Muscle of leg (tissue), 3 donors: ENCODE measurements at regions not wholly inside any gene's neighbourhood (a gene's known extent, or its start where the extent isn't known, plus 50 kb on each side); places are given as distances from the start of the nearest gene placed in this dataset.

Experiments used
- DNase-seq: peaks from one replicate; pipeline ENCODE4 v3.0.0; 2013
- H3K27ac ChIP-seq: one replicate; pipeline ENCODE4 v1.5.1; 2013; ENCODE audit warnings: mild to moderate bottlenecking, low read length, control low read depth
- H3K27me3 ChIP-seq: one replicate; pipeline ENCODE4 v1.6.1; 2013; ENCODE audit warnings: low read length; ENCODE audit not compliant: control insufficient read depth, insufficient read depth
- H3K36me3 ChIP-seq: one replicate; pipeline ENCODE4 v1.6.1; 2013; ENCODE audit warnings: low read length; ENCODE audit not compliant: control insufficient read depth, insufficient read depth
- H3K4me1 ChIP-seq: one replicate; pipeline ENCODE4 v1.6.1; 2013; ENCODE audit warnings: low read length; ENCODE audit not compliant: control insufficient read depth, insufficient read depth
- H3K4me3 ChIP-seq: one replicate; pipeline ENCODE4 v1.5.1; 2013; ENCODE audit warnings: low read length, control low read depth
- H3K9me3 ChIP-seq: replicated peaks from 2 replicates; pipeline ENCODE4 v1.6.1; 2013; ENCODE audit warnings: low read depth, low read length; ENCODE audit not compliant: control insufficient read depth
- WGBS: methylation state at CpG from one replicate; pipeline ENCODE4 v1.1.5; 2013; ENCODE audit warnings: missing lambda C conversion rate; ENCODE audit not compliant: insufficient coverage; 5-methylcytosine and 5-hydroxymethylcytosine counted together

DNA sequence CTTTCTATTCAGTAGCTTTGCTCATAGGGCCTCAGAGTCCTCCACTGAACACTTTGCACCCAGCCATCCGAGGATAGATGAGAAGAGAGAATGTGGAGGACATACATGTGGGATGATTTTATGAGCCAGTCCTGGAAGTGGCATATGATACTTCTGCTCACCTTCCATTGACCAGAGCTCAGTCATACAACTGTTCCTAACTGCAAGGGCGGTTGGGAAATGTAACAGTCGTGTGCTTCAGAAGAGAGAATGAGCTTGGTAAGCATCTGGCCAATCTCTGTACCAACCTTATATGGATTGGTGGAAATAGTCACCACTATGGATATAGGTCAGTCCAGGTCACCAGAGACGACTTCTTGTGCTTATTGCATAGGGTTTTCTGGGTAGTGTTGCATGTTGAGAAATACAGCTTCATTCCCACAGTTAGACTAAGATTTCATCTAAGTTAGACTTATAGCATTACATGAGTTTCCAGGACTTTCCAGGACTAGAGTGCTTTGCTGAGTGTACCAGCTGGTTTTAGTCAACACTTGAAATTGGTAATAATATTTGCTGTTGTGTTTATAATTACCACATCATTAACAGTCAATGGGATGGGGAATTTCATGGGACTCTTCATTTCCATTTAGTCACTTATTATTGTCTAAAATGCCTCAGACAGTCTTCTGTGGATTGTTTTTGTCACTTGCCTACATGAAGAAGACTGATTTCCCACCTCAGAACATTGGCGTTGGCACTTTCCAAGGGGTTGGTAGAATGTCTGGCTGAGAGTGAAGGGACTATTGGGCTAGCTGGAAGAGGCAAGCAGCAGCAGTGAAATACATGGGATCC is 214.5 kb upstream of the ROPN1 start:
- DNase-seq = no peak
- Histone ChIP-seq H3K9me3 (no peaks in the 10 kb centered on the region), H3K27me3 (no peaks in the 10 kb centered on the region), H3K36me3 (no peaks in the 10 kb centered on the region), H3K27ac (no peak overlapping the region), H3K4me1 (peaks cover 6% of the 10 kb centered on the region), H3K4me3 (no peak overlapping the region)
- WGBS = no CpG with 5 or more reads among the region's 5 CpGs

DNA sequence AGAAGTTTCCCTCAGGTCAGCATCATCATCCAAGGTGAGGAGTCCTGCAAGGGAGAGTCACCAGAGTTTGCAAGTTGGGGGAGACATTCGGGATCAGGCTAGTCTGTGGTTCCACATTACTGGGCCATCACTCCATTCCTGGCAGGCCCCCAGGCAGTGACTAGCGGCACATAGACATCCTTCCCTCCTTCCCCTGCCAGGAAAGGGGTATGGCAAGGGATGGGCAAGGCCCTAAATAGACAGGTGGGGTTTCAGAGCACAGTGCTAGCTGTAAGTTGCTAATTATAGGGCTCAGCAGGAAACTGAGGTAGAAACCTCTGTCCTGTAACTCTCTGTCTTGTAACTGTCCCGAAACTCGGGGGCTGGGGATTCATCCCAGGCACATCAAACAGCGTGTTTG is 215.2 kb upstream of the ROPN1 start:
- no peak overlapping the region for H3K27ac ChIP-seq
- H3K27me3 ChIP-seq = no peaks in the 10 kb centered on the region
- no peak overlapping the region for H3K4me3 ChIP-seq
- no CpG with 5 or more reads among the region's 5 CpGs for WGBS
- no peak for DNase-seq
- no peaks in the 10 kb centered on the region for H3K36me3 ChIP-seq
- H3K4me1 ChIP-seq = peaks cover 6% of the 10 kb centered on the region
- H3K9me3 ChIP-seq = no peaks in the 10 kb centered on the region

DNA sequence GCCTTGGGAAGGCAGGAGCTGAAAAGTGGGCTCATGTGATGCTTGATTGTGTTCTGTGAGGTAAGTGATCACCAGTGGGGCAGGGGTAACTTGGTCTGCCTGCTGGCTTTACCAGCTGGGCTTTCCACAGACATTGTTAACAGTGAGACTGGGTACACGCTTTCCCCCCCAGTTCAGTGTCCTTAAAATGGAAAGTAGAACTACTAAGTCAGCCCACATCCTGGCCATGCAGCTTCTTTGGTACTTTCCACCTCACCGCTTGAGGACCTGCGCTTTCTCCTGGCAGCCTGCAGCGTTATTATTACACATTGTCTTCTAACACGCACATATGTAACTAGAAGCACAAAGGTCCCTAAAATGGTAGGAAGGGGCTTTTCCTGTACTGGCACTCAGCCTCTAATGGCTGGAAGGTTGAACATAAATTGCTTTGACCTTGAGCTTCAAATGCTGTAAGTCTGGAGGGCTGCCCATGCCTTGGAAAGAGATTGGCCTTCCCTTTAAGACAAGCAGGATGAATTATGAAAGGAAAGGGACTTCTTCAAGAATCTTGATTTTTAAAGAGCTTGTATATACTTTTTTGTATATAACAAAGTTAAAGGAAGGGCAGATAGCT is 216.1 kb upstream of the ROPN1 start:
- Histone ChIP-seq H3K36me3 (no peaks in the 10 kb centered on the region), H3K27me3 (no peaks in the 10 kb centered on the region), H3K27ac (no peak overlapping the region), H3K4me1 (peaks cover under 1% of the 10 kb centered on the region), H3K9me3 (no peaks in the 10 kb centered on the region), H3K4me3 (no peak overlapping the region)
- 50% methylated on average over 1 of the region's 5 CpGs for WGBS
- peak; percentile 9 for DNase-seq

DNA sequence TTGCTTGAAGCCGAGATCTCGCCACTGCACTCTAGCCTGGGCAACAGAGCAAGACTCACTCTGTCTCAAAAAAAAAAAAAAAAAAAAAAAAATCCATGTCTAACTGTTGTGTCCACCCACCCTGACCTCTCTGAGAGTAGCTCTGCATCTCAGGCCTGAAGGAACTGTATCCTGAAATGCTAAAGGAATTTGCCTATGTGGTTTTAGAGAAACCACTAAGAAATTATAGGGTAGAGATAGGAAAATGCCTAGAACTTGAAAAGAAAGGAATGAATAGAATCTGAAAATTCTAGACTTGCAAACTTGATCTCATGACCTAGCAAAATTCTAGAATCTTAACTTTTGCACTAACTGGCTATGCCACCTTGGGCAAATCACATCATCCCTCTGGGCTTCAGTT is 217.5 kb upstream of the ROPN1 start:
- WGBS = no CpG with 5 or more reads among the region's 2 CpGs
- Histone ChIP-seq H3K4me1 (no peaks in the 10 kb centered on the region), H3K27me3 (no peaks in the 10 kb centered on the region), H3K27ac (no peak overlapping the region), H3K36me3 (no peaks in the 10 kb centered on the region), H3K9me3 (no peaks in the 10 kb centered on the region), H3K4me3 (no peak overlapping the region)
- DNase-seq = no peak

DNA sequence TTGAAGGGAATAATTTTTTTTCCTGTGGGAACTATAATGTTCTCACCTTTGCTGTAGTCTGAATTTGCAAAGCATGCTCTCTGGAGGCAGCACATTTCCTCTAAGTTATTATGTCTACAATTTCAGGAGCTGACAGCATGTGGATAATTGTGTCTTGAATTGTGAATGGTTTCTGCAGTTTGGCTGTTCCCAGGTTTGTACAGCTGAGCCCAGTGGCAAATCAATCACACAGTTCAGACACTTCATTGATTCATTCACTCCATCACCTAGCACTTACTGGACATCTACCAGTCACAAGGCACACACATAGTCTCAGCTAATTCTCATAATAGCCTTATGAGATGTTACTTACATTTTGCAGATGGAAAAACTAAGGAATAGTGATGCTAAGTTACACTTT is 219.0 kb upstream of the ROPN1 start:
- Histone ChIP-seq H3K4me1 (no peaks in the 10 kb centered on the region), H3K4me3 (no peak overlapping the region), H3K36me3 (no peaks in the 10 kb centered on the region), H3K9me3 (no peaks in the 10 kb centered on the region), H3K27me3 (no peaks in the 10 kb centered on the region), H3K27ac (no peak overlapping the region)
- DNase-seq = no peak

DNA sequence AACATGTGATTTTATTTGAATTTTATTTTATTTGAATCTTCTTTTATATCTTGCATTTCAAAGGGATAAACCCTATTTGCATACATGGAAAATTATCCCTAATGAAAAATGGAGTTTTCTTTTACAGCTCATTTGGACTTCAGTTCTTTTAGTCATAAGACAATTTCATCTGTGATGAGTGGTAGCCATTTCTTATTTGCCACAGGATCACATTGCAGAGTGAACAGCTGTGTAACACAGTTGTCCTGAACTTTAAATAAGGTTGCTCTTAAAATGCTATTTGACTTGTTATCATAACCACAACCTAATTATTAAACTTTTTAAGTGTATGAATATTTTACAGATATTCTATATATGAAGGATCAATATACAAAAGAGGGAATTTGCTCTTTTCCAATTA is 221.7 kb upstream of the ROPN1 start:
- H3K4me1 ChIP-seq = no peaks in the 10 kb centered on the region
- no peak overlapping the region for H3K4me3 ChIP-seq
- H3K9me3 ChIP-seq = no peaks in the 10 kb centered on the region
- DNase-seq = peak; percentile 9
- no peaks in the 10 kb centered on the region for H3K27me3 ChIP-seq
- H3K27ac ChIP-seq = no peak overlapping the region
- no peaks in the 10 kb centered on the region for H3K36me3 ChIP-seq

DNA sequence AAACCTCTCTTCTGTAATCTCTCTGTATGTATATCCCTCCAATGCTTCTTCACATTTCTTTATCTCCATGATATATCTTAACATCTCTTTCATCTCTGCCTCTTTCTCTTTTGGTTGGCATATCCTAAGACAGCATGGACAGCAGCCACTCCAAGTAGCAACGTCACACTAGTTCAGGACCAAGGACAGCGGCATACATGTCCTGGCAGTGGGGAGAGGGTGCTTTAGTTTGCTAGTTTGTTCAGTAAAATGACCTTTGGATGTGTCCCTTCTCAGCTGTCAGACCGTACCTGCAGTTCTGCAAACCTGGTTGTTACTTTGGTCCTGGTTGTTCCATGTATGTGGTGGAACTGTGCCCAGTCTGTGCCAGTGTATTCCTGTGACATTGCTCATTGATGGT is 225.6 kb upstream of the ROPN1 start:
- no peak overlapping the region for H3K4me3 ChIP-seq
- H3K36me3 ChIP-seq = no peaks in the 10 kb centered on the region
- H3K27ac ChIP-seq = no peak overlapping the region
- no peaks in the 10 kb centered on the region for H3K4me1 ChIP-seq
- H3K9me3 ChIP-seq = no peaks in the 10 kb centered on the region
- WGBS = 10% methylated on average over 3 of the region's 3 CpGs
- DNase-seq = peak; percentile 88
- H3K27me3 ChIP-seq = no peaks in the 10 kb centered on the region

DNA sequence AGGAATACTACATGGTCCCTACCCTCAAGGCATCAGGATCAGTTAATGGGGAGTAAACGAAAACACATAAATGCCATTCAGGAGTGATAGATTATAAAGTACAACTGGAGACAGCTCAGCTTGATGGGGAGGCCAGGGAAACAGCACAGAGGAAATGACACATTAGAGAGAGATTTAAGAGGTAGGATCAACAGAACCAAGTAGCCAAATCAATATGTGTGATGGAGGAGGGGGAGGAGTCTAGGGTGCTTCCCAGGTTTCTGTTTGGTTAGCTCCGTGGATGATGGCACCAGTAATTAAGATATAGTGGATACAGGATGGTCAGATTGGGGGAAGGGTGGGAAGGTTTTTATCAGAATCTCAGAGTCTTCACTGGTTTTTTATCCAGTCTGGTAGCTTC is 229.5 kb upstream of the ROPN1 start:
- Histone ChIP-seq H3K9me3 (no peaks in the 10 kb centered on the region), H3K4me3 (no peak overlapping the region), H3K4me1 (no peaks in the 10 kb centered on the region), H3K27ac (no peak overlapping the region), H3K36me3 (no peaks in the 10 kb centered on the region), H3K27me3 (no peaks in the 10 kb centered on the region)
- WGBS = 50% methylated on average over 1 of the region's 2 CpGs
- no peak for DNase-seq

DNA sequence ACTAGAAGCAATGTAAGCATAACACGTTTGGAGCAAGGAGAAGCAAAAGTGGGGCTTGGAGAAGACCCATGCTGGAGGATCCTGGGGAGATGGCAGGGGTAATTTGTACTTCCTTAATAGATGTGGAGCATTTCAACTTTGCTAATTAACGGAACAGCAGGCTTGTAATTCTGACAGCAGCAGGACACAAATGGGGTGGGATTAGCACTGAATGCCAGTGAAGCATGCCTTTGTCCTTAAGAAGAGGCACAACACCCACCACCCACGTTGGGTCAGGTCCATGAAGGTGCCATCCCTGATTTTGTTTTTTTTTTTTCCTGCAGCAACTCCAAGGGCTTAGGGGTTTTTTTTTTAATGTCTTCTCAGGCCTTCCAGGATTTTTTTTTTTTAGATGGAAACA is 231.9 kb upstream of the ROPN1 start:
- Histone ChIP-seq H3K27me3 (no peaks in the 10 kb centered on the region), H3K9me3 (peaks cover 5% of the 10 kb centered on the region), H3K36me3 (no peaks in the 10 kb centered on the region), H3K4me1 (no peaks in the 10 kb centered on the region), H3K27ac (no peak overlapping the region), H3K4me3 (no peak overlapping the region)
- 50% methylated on average over 2 of the region's 3 CpGs for WGBS
- no peak for DNase-seq

DNA sequence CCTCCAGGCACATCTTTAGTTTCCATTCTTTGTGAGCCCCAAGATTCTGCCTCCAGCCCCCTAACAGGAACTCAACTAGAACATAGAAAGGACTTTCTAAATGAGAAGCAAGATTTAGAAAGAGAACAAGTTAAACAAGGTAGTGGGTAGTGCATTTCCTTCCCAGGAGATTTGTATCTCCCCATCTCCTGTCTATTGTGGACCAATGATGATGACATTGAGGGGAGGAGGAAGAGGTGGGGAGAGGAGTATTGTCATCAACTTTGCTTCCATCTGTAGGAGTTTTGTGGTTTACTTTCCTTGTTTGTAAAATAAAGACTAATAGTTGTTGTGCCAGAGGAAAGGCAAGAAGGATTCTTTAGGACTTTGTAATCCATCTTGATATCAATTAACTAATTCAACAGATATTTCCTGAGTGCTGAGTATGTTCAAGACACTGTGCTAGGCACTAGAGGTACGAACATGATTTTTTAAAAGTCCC is 235.3 kb upstream of the ROPN1 start:
- Histone ChIP-seq H3K27me3 (no peaks in the 10 kb centered on the region), H3K36me3 (no peaks in the 10 kb centered on the region), H3K4me3 (no peak overlapping the region), H3K27ac (no peak overlapping the region), H3K4me1 (no peaks in the 10 kb centered on the region), H3K9me3 (peaks cover 6% of the 10 kb centered on the region)
- DNase-seq = no peak
- no CpG with 5 or more reads among the region's 1 CpG for WGBS
